ENCODE measurements at regions not wholly inside any gene's neighbourhood (a gene's known extent, or its start where the extent isn't known, plus 50 kb on each side); places are given as distances from the start of the nearest gene placed in this dataset.

DNA sequence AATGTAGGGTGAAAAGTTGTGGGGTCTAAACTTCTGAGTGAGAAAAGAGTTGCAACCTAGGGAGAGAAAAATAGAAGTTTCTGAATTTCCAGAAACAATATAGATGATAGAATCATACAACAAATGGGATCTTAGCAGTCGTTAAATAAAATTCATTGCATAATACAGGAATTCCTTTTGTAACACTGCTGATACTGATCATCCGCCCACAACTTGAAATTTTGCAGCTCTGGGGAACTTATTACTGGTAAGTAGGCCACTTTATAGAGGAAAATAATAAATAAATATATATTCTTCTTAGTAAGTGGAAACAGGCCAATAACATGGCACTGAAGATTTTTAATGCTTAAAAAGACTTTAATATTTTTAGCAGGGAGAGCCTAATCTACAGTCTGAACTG is 81.9 kb upstream of the SMIM30 start:
- intact Hi-C loops (cut with micrococcal nuclease), result no loop called here
- CTCF ChIA-PET, result no interaction called here

DNA sequence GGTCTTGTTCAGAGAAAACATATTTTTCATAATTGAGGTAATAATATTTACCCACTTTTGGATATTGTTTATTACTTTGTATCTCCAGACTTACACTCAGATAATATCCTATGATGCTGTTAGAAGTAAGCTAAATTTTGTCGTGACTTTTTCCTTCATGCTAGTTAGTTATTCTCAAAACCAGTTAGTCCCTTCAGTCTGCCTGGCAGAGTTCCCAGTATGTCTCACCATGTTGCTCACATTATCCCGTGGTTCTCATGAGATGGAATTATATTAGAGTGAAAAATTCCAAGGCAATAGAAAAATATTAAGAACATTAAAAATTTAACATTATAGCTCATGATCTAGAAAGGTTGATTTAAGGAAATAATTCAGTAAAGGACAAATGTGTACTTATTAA is 81.5 kb upstream of the SMIM30 start:
- H3K4me1 ChIP-seq (ENCODE audit: control insufficient read depth in 2 of 2, insufficient read depth in 2 of 2, low read length in 2 of 2), result no peaks in the 10 kb centered on the region
- peaks cover 0 to 21% (median 16%) of the 10 kb centered on the region in 5 donors for H3K27me3 Mint-ChIP-seq
- ChIA-PET POLR2A (no interaction called here), CTCF (no interaction called here)
- H3K4me3 Mint-ChIP-seq, result no peak overlapping the region
- H3K36me3 Mint-ChIP-seq, result no peaks in the 10 kb centered on the region
- intact Hi-C loops (cut with micrococcal nuclease), result no loop called here
- H3K27ac Mint-ChIP-seq, result no peak overlapping the region
- no peaks in the 10 kb centered on the region for H3K9me3 ChIP-seq (ENCODE audit: control insufficient read depth in 2 of 3, low read length in 3 of 3)
- no peak for ATAC-seq
- DNase-seq, result no peak
- H3K27ac ChIP-seq (ENCODE audit: low read depth, low read length), result no peak overlapping the region
- no peaks in the 10 kb centered on the region for H3K27me3 ChIP-seq (ENCODE audit: control insufficient read depth in 2 of 2, insufficient read depth in 2 of 2, low read length in 2 of 2)
- H3K36me3 ChIP-seq (ENCODE audit: control insufficient read depth in 2 of 3, insufficient read depth in 3 of 3, low read length in 3 of 3), result no peaks in the 10 kb centered on the region
- no peaks in the 10 kb centered on the region for H3K4me1 Mint-ChIP-seq
- no peaks in the 10 kb centered on the region for H3K9me3 Mint-ChIP-seq
- H3K4me3 ChIP-seq (ENCODE audit: low read length), result no peak overlapping the region

More for the DNA sequence above, 81.9 kb upstream of the SMIM30 start:
- Mint-ChIP-seq H3K4me1 (no peaks in the 10 kb centered on the region), H3K27me3 (peaks cover 0 to 21% (median 16%) of the 10 kb centered on the region in 5 donors), H3K4me3 (no peak overlapping the region), H3K27ac (no peak overlapping the region), H3K36me3 (no peaks in the 10 kb centered on the region), H3K9me3 (no peaks in the 10 kb centered on the region)
- no peak for DNase-seq
- H3K4me1 ChIP-seq (ENCODE audit: control insufficient read depth in 2 of 2, insufficient read depth in 2 of 2, low read length in 2 of 2), result no peaks in the 10 kb centered on the region
- no peak for ATAC-seq
- H3K9me3 ChIP-seq (ENCODE audit: control insufficient read depth in 2 of 3, low read length in 3 of 3), result no peaks in the 10 kb centered on the region
- no peak overlapping the region for H3K27ac ChIP-seq (ENCODE audit: low read depth, low read length)
- H3K4me3 ChIP-seq (ENCODE audit: low read length), result no peak overlapping the region
- no peaks in the 10 kb centered on the region for H3K36me3 ChIP-seq (ENCODE audit: control insufficient read depth in 2 of 3, insufficient read depth in 3 of 3, low read length in 3 of 3)
- POLR2A ChIA-PET, result no interaction called here
- no peaks in the 10 kb centered on the region for H3K27me3 ChIP-seq (ENCODE audit: control insufficient read depth in 2 of 2, insufficient read depth in 2 of 2, low read length in 2 of 2)

DNA sequence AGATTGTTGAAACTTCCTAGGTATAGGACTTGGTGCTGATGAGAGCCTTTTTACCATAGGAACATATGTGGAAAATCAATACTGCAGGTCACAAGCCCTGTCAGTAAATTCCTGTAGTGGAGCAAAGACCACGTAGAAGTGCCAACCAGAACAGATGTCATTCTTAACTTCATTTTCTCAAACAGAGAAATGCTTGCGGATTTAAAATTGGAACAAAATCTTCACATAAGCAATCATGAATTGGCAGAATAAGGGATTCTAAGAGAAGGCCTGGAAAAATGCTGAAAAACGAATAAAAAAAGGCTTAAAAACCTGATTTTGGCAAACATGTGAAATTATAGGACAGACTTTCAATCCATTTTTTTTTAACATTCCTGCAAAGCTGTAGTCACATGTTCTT is 80.8 kb upstream of the SMIM30 start:
- intact Hi-C loops (cut with micrococcal nuclease), result no loop called here
- Histone ChIP-seq H3K4me3 (ENCODE audit: low read length) (no peak overlapping the region), H3K27me3 (ENCODE audit: control insufficient read depth in 2 of 2, insufficient read depth in 2 of 2, low read length in 2 of 2) (no peaks in the 10 kb centered on the region), H3K27ac (ENCODE audit: low read depth, low read length) (no peak overlapping the region), H3K36me3 (ENCODE audit: control insufficient read depth in 2 of 3, insufficient read depth in 3 of 3, low read length in 3 of 3) (no peaks in the 10 kb centered on the region), H3K9me3 (ENCODE audit: control insufficient read depth in 2 of 3, low read length in 3 of 3) (no peaks in the 10 kb centered on the region), H3K4me1 (ENCODE audit: control insufficient read depth in 2 of 2, insufficient read depth in 2 of 2, low read length in 2 of 2) (no peaks in the 10 kb centered on the region)
- Mint-ChIP-seq H3K4me3 (no peak overlapping the region), H3K9me3 (no peaks in the 10 kb centered on the region), H3K27me3 (peaks cover 0 to 21% (median 16%) of the 10 kb centered on the region in 5 donors), H3K36me3 (no peaks in the 10 kb centered on the region), H3K27ac (no peak overlapping the region), H3K4me1 (no peaks in the 10 kb centered on the region)
- ChIA-PET CTCF (no interaction called here), POLR2A (no interaction called here)
- ATAC-seq (no peak), DNase-seq (no peak)

DNA sequence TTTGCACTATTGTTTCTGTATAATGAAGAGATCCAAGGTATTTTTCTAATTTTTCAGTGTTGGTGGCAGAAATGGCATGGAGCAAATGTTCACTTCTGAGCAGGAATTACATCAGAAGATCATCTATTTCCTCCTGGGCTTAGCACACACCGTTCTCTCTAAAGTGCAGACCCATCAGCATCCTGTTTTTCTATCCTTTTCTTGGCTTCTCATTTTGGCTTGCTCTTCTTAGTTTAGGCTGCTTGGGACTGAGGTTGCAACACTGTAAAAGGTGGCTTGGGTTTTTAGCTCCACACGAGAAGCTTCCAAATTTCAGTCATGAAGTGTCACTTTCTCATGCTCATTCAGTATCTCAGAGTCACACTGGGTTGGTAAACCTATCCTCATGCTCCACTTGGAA is 79.9 kb upstream of the SMIM30 start:
- no peaks in the 10 kb centered on the region for H3K36me3 ChIP-seq (ENCODE audit: control insufficient read depth in 2 of 3, insufficient read depth in 3 of 3, low read length in 3 of 3)
- POLR2A ChIA-PET, result no interaction called here
- no peaks in the 10 kb centered on the region for H3K36me3 Mint-ChIP-seq
- intact Hi-C loops (cut with micrococcal nuclease), result no loop called here
- no peaks in the 10 kb centered on the region for H3K9me3 ChIP-seq (ENCODE audit: control insufficient read depth in 2 of 3, low read length in 3 of 3)
- no peaks in the 10 kb centered on the region for H3K4me1 ChIP-seq (ENCODE audit: control insufficient read depth in 2 of 2, insufficient read depth in 2 of 2, low read length in 2 of 2)
- no peak overlapping the region for H3K4me3 Mint-ChIP-seq
- H3K27me3 ChIP-seq (ENCODE audit: control insufficient read depth in 2 of 2, insufficient read depth in 2 of 2, low read length in 2 of 2), result no peaks in the 10 kb centered on the region
- DNase-seq, result no peak
- H3K27me3 Mint-ChIP-seq, result peaks cover 0 to 16% (median 9%) of the 10 kb centered on the region in 5 donors
- H3K4me3 ChIP-seq (ENCODE audit: low read length), result no peak overlapping the region
- ATAC-seq, result no peak
- no peaks in the 10 kb centered on the region for H3K4me1 Mint-ChIP-seq
- no peaks in the 10 kb centered on the region for H3K9me3 Mint-ChIP-seq
- no peak overlapping the region for H3K27ac Mint-ChIP-seq
- H3K27ac ChIP-seq (ENCODE audit: low read depth, low read length), result no peak overlapping the region
- CTCF ChIA-PET, result no interaction called here

DNA sequence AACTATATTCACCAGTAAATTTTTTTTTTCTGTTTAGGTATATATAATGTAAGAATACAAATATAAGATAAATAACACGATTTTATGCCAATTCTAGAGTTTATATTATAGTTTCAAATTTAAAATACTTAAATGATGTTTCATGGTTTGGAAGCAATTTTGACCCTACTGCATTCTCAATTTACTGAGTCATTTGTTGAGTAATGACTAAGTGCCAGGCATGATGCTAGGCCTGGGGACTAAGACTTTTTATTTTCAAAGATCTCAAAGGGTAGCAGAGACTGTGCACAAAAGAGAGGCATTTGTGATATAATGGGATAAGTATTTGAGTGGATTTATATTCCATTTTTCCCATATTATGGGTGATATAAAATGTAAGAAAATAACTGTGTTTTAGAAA is 78.9 kb upstream of the SMIM30 start:
- Mint-ChIP-seq H3K4me3 (no peak overlapping the region), H3K27me3 (peaks cover 0 to 16% (median 5%) of the 10 kb centered on the region in 5 donors), H3K4me1 (no peaks in the 10 kb centered on the region), H3K9me3 (no peaks in the 10 kb centered on the region), H3K27ac (no peak overlapping the region), H3K36me3 (no peaks in the 10 kb centered on the region)
- no peak for ATAC-seq
- Histone ChIP-seq H3K27me3 (ENCODE audit: control insufficient read depth in 2 of 2, insufficient read depth in 2 of 2, low read length in 2 of 2) (no peaks in the 10 kb centered on the region), H3K4me1 (ENCODE audit: control insufficient read depth in 2 of 2, insufficient read depth in 2 of 2, low read length in 2 of 2) (no peaks in the 10 kb centered on the region), H3K36me3 (ENCODE audit: control insufficient read depth in 2 of 3, insufficient read depth in 3 of 3, low read length in 3 of 3) (no peaks in the 10 kb centered on the region), H3K27ac (ENCODE audit: low read depth, low read length) (no peak overlapping the region), H3K9me3 (ENCODE audit: control insufficient read depth in 2 of 3, low read length in 3 of 3) (no peaks in the 10 kb centered on the region), H3K4me3 (ENCODE audit: low read length) (no peak overlapping the region)
- ChIA-PET CTCF (no interaction called here), POLR2A (no interaction called here)
- intact Hi-C loops (cut with micrococcal nuclease), result no loop called here
- no peak for DNase-seq

DNA sequence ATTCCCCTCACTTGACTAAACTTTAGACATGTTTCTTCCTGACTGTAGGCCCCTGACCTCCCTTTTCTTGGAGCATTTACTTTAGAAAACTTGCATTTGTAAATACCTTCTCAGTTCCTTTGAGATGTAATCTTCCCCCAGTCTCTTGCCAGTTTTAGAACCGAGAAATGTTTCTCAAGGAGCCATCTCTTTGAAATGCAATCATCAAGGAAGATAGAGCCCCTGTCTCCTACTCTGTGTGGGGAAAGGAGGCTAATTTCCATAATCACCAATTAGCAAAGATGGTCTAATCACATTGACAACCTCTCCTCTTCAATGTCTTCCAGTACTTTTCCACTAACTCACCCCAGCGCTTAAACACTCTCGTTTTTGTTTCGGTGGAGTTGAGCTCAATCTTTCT is 70.0 kb upstream of the SMIM30 start:
- Histone ChIP-seq H3K36me3 (ENCODE audit: control insufficient read depth in 2 of 3, insufficient read depth in 3 of 3, low read length in 3 of 3) (no peaks in the 10 kb centered on the region), H3K4me1 (ENCODE audit: control insufficient read depth in 2 of 2, insufficient read depth in 2 of 2, low read length in 2 of 2) (no peaks in the 10 kb centered on the region), H3K9me3 (ENCODE audit: control insufficient read depth in 2 of 3, low read length in 3 of 3) (no peaks in the 10 kb centered on the region), H3K27me3 (ENCODE audit: control insufficient read depth in 2 of 2, insufficient read depth in 2 of 2, low read length in 2 of 2) (no peaks in the 10 kb centered on the region), H3K27ac (ENCODE audit: low read depth, low read length) (no peak overlapping the region), H3K4me3 (ENCODE audit: low read length) (no peak overlapping the region)
- intact Hi-C loops (cut with micrococcal nuclease), result no loop called here
- peaks cover 6 to 18% (median 10%) of the 10 kb centered on the region in 5 donors for H3K27me3 Mint-ChIP-seq
- no peak overlapping the region for H3K27ac Mint-ChIP-seq
- peaks cover 0 to 8% (median 0%) of the 10 kb centered on the region in 11 donors for H3K9me3 Mint-ChIP-seq
- no peak overlapping the region for H3K4me3 Mint-ChIP-seq
- no peaks in the 10 kb centered on the region for H3K36me3 Mint-ChIP-seq
- DNase-seq (no peak), ATAC-seq (no peak)
- CTCF ChIA-PET, result no interaction called here
- no peaks in the 10 kb centered on the region for H3K4me1 Mint-ChIP-seq
- POLR2A ChIA-PET, result no interaction called here

DNA sequence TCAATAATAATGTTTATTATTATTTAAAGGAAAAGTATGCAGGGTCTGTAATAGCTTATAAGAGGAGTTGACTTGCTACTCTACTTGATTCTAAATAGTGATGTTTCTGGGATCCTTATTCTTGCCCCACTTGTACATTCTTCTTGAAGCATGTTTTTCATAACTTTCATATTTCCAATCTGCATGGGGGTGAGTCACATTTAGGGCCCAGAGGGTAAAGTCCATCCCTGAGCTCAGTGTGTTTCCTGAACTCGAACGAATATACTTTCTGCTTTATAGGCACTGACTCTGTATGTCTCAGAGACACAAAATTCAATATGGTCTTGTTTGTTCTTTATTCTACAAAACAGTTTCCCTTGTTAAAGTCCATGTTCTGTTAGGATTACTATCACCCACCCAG is 61.0 kb upstream of the SMIM30 start:
- DNase-seq (no peak), ATAC-seq (no peak)
- no peak overlapping the region for H3K4me3 Mint-ChIP-seq
- H3K4me1 ChIP-seq (ENCODE audit: control insufficient read depth in 2 of 2, insufficient read depth in 2 of 2, low read length in 2 of 2), result no peaks in the 10 kb centered on the region
- peaks cover 0 to 4% (median 0%) of the 10 kb centered on the region in 11 donors for H3K9me3 Mint-ChIP-seq
- intact Hi-C loops (cut with micrococcal nuclease), result no loop called here
- no peaks in the 10 kb centered on the region for H3K36me3 ChIP-seq (ENCODE audit: control insufficient read depth in 2 of 3, insufficient read depth in 3 of 3, low read length in 3 of 3)
- no peak overlapping the region for H3K27ac Mint-ChIP-seq
- ChIA-PET POLR2A (no interaction called here), CTCF (no interaction called here)
- no peak overlapping the region for H3K4me3 ChIP-seq (ENCODE audit: low read length)
- peaks cover 0 to 15% (median 8%) of the 10 kb centered on the region in 5 donors for H3K27me3 Mint-ChIP-seq
- no peaks in the 10 kb centered on the region for H3K36me3 Mint-ChIP-seq
- no peak overlapping the region for H3K27ac ChIP-seq (ENCODE audit: low read depth, low read length)
- no peaks in the 10 kb centered on the region for H3K27me3 ChIP-seq (ENCODE audit: control insufficient read depth in 2 of 2, insufficient read depth in 2 of 2, low read length in 2 of 2)
- H3K4me1 Mint-ChIP-seq, result no peaks in the 10 kb centered on the region
- H3K9me3 ChIP-seq (ENCODE audit: control insufficient read depth in 2 of 3, low read length in 3 of 3), result no peaks in the 10 kb centered on the region

All from naive thymus-derived CD4-positive, alpha-beta T cell (primary cell).